HG02840 (cell line): ENCODE measurements at regions not wholly inside any gene's neighbourhood (a gene's known extent, or its start where the extent isn't known, plus 50 kb on each side); places are given as distances from the start of the nearest gene placed in this dataset.
"Not testable (repeated sequence)": the region's sequence is repeated elsewhere in the genome, so short reads cannot be mapped to it uniquely, and the experiment has no call there.

Source experiments
- ATAC-seq: cut with Tn5 transposase; IDR thresholded peaks from one replicate; pipeline ENCODE4 v1.9.1; 2021; ENCODE audit warnings: mild to moderate bottlenecking, moderate library complexity, moderate number of reproducible peaks; ENCODE audit not compliant: unreplicated experiment, low FRiP score

GRCh38 chr17:30731210-30732132 lies 93.0 kb downstream of the CRLF3 start:
- peak; percentile 84 for ATAC-seq

DNA sequence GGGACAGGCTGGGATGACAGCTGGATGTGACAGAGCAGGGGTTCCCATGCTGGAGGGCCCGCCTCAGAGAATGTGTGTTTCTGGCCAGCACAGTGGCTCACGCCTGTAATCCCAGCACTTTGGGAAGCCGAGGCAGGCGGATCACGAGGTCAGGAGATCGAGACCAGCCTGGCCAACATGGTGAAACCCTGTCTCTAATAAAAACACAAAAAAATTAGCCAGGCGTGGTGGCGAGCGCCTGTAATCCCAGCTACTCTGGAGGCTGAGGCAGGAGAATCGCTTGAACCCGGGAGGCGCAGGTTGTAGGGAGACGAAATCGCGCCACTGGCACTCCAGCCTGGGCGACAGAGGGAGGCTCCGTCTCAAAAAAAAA lies 93.7 kb downstream of the CRLF3 start:
- not testable (repeated sequence) for ATAC-seq

DNA sequence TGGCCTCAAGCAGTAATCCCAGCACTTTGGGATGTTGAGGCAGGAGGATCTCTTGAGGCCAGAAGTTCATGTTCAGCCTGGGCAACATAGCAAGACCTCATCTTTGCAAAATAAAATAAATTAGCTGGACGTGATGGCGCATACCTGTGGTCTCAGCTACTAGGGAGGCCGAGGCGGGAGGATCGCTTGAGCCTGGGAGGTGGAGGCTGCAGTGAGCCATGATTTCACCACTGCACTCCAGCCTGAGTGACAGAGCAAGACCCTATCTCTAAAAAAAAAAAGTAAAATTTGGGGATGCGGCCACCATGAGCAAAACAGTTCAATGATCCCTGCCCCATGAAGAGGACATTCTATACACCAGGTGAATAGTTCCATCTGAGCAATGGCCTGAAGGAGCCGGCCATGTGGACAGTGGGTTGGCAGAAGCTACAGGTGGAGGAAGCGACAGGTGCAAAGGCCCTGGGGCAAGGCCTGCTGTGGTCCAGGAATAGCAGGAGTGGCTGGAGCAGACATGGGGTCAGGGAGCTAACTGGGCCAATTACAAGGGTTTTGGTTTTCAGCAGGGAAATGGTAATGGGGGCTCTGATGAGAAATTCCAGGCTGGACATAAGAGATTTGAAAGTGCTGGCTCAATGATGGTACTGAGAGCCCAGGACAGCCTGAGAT lies 94.2 kb downstream of the CRLF3 start:
- not testable (repeated sequence) for ATAC-seq

GRCh38 chr17:30729471-30730170 lies 94.9 kb downstream of the CRLF3 start:
- not testable (repeated sequence) for ATAC-seq

DNA sequence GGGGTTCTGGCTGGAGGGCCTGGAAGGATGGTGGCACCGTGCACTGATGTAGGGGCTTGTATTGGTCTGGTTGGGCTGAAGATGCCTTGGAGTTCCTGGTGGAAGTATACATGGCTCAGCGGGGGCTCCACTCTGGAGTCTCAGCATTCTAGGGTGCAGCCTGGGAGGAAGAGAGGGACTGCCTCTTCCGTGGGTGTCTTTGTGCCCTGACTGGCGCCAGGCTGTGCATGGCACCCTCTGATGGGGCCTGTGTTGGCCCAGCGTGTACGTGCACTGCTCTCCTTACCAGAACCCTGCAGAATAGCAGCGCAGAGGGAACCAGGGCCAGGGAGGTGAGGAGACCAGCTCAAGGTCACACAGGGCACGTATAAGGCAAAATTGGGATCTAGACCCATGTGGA lies 97.0 kb downstream of the CRLF3 start:
- not testable (repeated sequence) for ATAC-seq

DNA sequence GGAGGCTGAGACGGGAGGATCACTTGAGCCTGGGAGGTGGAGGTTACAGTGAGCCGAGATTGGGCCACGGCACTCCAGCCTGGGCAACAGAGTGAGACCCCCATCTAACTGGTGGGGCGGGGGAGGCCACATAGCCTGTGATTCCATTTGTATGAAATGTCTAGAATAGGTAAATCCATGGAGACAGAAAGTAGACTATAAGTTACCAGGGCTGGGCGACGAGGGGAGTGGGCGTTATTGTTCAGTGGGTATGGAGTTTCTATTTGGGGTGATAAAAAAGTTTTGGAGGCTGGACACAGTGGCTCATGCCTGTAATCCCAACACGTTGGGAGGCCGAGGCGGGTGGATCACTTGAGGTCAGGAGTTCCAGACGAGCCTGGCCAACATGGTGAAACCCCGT lies 97.8 kb downstream of the CRLF3 start:
- not testable (repeated sequence) for ATAC-seq

DNA sequence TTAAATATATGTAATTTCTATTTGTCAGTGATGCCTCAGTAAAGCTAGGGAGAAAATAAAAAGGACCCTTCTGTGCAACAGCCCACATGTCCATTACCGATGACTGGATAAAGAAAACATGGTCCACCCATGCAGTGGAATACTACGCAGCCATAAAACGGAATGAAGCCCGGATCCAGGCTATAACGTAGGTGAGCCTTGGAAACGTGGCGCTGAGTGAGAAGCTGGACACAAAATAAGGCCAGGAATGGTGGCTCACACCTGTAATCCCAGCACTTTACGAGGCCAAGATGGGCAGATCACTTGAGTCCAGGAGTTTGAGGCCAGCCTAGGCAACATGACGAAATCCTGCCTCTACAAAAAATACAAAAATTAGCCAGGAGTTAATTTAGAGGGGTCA lies 98.2 kb downstream of the CRLF3 start:
- not testable (repeated sequence) for ATAC-seq

DNA sequence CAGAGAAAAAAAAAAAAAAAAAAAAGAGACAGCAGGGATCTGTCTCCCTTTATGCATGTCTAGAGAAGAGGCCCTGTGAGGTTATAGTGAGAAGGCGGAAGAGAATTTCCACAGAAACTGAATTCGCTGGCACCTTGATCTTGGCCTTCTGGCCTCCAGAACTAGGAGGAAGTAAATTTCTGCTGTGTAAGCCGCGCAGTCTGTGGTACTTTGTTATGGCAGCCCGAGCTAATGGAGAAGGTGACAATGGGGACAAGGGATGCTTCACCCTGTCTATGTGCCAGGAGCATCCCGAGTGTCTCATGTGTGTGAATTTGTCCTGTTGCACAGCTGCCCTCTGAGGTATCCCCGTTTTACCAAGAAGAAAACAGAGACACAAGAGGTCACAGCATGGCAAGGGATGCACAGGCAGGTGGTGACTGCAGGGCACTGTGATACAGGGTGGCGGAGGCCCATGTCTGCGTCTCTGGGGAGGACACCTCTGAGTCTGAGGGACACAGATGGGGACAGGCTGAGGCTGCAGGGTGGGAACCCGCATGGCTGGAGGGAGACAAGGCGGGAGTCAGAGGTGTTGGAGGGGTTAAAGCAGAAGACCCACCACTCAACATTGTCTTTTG lies 100.3 kb downstream of the CRLF3 start:
- ATAC-seq = not testable (repeated sequence)

DNA sequence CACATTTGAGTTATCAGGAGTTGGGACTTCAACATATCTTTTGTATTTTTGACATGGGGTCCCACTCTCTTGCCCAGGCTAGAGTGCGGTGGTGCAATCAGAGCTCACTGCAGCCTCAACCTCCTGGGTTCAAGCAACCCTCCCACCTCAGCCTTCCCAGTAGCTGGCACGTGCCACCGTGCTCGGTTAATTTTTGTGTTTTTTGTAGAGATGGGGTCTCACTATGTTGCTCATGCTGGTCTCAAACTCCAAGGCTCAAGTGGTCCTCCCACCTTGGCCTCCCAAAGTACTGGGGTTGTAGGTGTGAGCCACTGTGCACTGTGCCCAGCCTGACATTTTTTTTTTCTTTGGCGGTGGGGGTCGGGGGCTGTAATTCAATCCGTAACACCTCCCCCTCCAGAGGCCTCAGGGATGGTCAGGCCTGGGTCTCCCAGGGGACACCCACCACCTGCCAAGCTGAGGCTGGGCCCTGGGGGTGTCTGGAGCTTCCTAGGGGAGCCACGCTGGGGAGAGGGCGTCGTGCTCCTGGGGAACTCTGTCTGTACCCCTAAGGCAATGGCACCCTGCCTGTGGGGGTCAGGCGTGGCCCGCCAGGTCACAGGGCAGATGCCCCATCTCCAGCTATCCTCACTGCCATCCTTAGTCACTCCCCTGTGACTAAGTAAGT lies 102.2 kb downstream of the CRLF3 start:
- not testable (repeated sequence) for ATAC-seq

DNA sequence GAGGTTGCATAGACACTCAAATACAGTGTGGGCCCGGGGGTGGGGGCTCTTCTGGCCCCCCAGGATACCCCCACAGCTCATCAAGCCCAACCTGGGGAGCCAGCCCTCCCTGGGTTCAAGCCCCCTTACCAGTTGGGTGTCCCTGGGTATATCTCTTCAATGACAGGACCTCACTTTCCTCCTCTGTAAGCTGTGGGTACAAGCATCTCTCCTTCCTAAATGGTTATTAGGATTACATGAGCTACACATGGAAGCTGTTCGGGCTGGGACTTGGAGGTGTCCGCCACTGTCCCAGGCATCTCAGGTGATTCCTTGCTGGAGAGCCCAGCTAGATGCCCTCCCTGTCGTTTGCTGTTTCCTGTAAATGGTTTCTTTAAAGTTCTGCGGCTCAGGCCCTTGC lies 103.5 kb downstream of the CRLF3 start:
- ATAC-seq = not testable (repeated sequence)

- ATAC-seq = no peak
These were observed 104.5 kb downstream of the CRLF3 start for GRCh38 chr17:30720013-30720471.

DNA sequence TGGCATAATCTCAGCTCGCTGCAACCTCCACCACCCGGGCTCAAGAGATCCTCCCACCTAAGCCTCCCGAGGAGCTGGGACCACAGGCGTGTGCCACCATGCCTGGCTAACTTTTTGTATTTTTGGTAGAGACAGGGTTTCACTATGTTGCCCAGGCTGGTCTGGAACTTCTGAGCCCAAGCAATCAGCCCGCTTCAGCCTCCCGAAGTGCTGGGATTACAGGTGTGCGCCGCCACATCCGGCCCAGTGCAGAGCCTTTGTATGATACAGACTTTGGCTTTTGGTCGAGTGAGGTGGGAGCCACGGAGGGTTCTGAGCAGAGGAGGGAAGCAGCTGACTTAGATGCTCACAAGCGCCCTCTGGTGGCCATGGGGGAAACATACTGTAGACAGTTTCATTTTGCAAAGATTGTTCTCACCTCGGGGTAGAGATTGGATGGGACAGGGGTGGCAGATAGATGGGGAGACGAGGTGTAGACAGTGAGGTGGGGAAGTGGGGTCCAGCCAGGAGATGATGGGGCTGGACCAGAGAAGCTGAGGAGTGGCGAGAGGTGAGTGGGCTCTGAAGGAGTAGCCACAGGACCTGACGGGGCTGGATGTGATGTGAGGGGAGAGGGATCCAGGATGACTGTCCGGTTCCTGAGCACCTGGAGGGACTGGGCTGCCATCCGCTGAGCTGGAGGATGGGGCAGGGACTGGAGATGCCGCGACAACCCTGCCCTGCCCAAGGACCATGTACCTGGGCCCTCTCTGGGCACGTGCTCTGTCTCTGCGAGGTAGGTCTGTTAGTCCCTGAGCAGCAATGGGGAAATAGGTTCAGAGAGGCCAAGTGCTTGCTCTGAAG lies 105.1 kb downstream of the CRLF3 start:
- not testable (repeated sequence) for ATAC-seq

GRCh38 chr17:30718691-30719090 lies 105.8 kb downstream of the CRLF3 start:
- not testable (repeated sequence) for ATAC-seq

GRCh38 chr17:30718099-30718447 lies 106.4 kb downstream of the CRLF3 start:
- not testable (repeated sequence) for ATAC-seq

DNA sequence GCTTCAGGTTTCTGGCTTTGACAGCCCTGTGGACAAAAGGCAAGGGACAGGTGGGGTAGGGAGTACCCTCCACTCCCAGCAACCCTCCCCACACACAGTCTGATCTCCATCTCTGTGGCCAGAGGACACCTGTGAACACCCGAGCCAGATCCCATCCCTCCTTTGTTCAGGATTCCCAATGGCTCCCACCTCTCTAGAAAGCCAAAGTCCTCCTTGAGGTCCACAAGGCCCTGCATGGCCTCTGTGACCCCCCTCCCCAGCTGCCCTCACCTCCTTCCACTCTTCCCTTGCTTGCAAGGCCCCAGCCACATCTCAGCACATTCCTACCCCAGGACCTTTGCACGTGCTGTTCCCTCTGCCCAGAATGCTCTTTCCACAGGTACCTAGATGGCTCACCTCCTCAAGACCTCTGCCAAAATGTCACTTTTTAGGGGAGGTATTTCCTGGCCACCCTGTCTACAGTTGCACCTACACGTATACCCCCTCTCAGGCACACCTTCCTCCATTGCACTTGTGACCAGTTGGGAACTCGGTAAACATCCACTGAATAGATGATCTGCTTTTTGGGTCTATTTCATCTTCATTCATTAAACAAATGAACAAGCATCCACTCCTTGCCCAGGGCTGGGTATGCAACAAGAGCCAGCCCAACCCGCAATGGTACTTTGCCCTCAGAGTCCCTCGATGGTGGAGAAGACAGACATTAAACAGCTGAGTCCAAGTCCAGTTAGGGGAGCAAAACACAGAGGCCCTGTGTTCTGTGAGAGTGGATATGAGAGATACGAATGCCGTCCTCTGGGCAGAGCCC lies 107.0 kb downstream of the CRLF3 start:
- ATAC-seq = no peak

GRCh38 chr17:30716461-30717290 lies 107.8 kb downstream of the CRLF3 start:
- no peak for ATAC-seq

DNA sequence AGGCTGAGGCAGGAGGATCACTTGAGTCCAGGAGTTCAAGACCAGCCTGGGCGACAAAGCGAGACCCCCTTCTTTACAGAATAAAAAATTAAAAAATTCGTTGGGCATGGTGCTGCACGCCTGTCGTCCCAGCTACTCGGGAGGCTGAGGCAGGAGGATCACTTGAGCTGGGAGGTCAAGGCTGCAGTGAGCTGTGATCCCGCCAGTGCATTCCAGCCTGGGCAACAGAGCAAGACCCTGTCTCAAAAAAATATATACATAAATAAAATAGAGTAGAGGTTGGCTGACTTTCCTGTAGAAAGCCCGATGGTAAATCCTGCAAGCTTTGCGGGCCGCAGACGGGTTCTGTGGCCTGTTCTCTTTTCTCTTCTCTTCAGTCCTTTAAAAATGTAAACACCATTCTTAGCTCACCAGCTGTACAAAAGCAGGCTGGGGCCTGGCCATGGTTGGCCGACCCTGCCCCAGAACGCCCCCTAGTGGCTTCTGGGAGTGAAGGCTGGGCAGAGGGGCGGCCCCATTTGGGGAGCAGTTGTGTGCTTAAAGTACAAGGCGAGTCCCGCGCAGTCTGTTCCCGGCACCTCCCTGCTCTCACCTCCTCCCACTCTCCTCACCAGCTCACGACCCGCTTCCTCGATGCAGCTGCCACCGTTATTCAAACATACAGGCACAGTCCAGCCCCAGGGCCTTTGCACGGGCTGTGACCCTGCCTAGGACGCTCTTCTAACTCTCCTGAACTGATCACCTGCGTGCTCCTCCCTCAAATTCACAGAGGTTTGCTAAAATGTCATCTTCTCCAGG lies 109.5 kb downstream of the CRLF3 start:
- ATAC-seq = not testable (repeated sequence)
